Nucleus accumbens (tissue), 56 donors: ENCODE measurements at regions not wholly inside any gene's neighbourhood (a gene's known extent, or its start where the extent isn't known, plus 50 kb on each side); places are given as distances from the start of the nearest gene placed in this dataset.

Experiments
- DNase-seq, 56 donors: peaks; one replicate each; lab custom pipeline; 2025; lab: John Stamatoyannopoulos, UW

- DNase-seq = no peak
Observed at GRCh38 chr11:116698080-116698479, 74.7 kb downstream of the BUD13 start.

DNA sequence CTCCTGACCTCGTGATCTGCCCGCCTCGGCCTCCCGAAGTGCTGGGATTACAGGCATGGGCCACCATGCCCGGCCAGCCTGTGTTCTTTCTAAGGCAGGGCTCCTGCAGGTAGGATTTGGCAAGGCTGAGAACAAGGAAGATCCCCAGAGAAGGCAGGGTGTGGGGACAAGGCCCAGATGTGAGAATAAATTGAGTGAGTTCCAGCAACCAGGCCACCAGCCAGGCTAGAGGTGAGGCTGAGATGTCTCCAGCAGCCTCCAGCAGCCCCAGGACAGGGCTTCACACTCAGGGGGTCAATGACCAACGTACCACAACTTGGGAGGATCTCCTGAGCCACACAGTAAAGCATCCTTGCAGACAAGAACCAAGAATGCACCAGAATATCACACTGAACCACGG, 75.1 kb downstream of the BUD13 start:
- DNase-seq = no peak

- DNase-seq = peak in 9 of 56 donors; percentile 15 to 44 (median 29)
Observed at GRCh38 chr11:116697011-116697410, 75.8 kb downstream of the BUD13 start.

- DNase-seq = peak in 2 of 56 donors; percentile 42 to 58
Observed at GRCh38 chr11:116696381-116696941, 76.3 kb downstream of the BUD13 start.

- DNase-seq = no peak
Observed at GRCh38 chr11:116695657-116696254, 77.0 kb downstream of the BUD13 start.

DNA sequence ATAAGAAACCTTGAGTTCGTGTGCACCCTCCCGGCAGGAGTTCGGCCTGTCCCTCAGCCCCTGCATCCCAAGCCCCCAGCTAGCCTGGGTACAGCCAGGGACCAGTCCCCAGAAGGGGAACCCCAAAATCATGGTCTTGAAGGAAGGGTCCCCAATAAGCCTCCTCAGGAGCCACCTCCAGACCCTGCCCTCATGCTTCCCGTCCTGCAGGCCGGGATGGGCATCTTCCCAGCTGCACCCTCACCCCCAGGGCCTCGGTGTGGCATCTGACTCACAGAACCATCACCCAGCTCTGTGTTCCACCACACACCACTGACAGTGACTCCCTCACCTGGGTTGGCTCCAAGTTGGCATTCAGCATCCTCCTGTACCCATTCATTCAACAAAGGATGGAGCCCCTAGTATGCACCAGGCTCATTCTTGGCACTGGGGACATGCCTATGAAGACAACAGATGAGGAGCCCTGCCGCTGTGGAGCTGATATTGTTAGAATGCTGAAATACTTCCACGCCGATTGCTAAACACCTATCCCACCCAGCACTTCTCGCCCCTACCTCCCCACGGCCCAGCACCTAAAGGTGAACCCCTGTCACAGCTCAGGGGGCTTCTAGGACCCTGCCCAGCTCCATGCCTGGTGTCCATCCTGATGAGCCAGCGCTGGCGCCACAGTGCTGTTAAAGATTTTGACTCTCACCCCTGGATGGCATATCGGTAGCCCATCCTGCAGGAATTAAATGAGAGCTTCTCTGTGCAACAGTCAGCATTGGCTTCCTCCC, 77.8 kb downstream of the BUD13 start:
- DNase-seq = no peak

GRCh38 chr11:116694349-116694725, 78.5 kb downstream of the BUD13 start:
- DNase-seq = no peak

DNA sequence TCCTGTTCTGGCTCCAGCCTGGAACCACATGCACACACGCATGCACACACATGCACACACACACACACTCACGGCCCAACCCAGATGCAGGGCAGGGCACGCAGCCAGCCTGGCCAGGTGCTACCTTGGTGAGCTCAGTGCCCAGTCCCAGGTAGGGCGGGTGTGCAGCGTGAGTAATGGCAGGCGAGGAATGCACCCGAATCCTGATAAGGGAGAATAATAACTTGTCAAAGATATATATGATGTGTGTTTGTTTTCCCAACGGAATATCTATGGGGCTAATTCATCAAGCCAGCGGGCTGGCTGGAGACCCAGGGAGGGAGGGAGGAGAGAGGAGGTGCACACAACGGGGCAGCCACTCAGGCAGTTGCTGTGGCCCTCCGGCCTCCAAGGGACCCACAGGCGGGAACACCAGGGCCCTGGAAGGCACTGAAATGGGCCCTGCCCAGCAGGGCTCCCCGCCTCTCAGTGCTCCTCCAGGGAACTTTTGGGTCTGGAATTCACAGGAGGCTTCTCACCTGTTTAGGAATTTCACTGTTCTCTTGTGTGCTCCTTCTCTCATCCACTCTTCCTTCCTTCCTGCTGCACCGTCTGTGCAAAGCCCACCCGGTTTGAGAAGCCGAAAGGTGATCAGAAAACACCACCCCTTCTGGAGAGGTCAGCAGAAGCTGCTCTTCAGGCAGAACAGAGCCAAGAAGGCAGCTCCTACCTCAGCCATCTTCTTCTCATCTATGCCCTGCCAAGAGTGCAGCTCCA, 79.0 kb downstream of the BUD13 start:
- DNase-seq = no peak

- DNase-seq = no peak
Observed at GRCh38 chr11:116693102-116693570, 79.7 kb downstream of the BUD13 start.

GRCh38 chr11:116692318-116693101, 80.3 kb downstream of the BUD13 start:
- no peak for DNase-seq

DNA sequence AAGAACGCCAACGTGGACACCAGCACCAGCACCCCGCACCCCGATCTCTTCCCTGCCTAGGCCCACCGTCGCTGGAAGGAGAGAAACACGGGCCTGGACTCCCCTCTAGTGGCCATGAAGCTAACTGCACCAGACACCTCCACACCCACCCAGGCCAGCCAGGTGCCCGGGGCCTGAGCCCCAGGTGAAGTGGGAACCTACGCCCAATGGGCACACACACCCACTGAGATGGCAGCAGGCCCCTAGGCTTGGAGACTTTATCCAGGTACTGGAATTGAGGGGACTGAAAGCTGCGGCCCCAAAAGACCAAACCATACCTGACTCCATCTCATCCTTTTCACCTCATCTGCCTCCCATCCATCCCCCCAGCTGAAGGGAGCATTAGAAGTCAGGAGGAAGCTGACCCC, 81.0 kb downstream of the BUD13 start:
- DNase-seq = peak in 31 of 56 donors; percentile 10 to 77 (median 32)

DNA sequence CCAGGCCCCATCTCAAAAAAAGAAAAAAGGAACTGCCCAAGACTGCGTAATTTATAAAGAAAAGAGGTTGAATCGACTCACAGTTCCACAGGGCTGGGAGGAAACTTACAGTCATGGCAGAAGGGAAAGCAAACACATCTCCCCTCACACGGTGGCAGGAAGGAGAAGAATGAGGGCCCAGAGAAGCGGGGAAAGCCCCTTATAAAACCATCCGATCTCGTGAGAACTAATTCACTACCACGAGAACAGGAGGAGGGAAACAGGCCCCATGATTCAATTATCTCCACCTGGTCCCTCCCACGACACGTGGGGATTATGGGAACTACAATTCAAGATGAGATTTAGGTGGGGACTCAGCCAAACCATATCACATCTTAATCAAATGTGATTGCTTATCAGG, 82.2 kb downstream of the BUD13 start:
- no peak for DNase-seq

GRCh38 chr11:116689413-116690127, 83.2 kb downstream of the BUD13 start:
- no peak for DNase-seq

GRCh38 chr11:116688202-116688540, 84.6 kb downstream of the BUD13 start:
- DNase-seq = no peak

- no peak for DNase-seq
Observed at GRCh38 chr11:116687458-116688201, 85.2 kb downstream of the BUD13 start.

GRCh38 chr11:116686866-116687265, 85.9 kb downstream of the BUD13 start:
- no peak for DNase-seq

GRCh38 chr11:116683982-116684381, 88.8 kb downstream of the BUD13 start:
- no peak for DNase-seq

- no peak for DNase-seq
Observed at GRCh38 chr11:116680349-116681125, 92.2 kb downstream of the BUD13 start.
